ENCODE measurements at regions not wholly inside any gene's neighbourhood (a gene's known extent, or its start where the extent isn't known, plus 50 kb on each side); places are given as distances from the start of the nearest gene placed in this dataset.

DNA sequence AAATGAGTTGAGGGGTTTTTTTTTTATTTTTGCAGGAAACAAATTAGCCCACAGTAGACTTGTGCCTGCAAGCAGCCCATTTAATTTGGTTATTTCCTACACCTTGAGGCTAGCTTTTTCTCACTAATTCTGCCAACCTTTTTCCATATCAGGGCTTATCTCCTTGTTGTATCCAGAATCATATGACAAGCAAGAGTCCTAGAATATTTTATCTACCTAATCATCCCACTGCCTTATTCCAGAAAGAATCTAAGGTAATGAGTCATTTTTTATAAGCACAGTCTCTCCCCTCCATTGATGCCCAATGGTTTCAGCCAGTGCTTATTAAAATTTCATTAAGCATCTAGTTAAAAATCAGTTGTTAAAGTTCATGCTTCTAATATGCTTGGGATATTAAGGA lies 324.1 kb downstream of the BARHL2 start:
- no peaks in the 10 kb centered on the region for H3K36me3 ChIP-seq
- TF ChIP-seq, protein P1, sequence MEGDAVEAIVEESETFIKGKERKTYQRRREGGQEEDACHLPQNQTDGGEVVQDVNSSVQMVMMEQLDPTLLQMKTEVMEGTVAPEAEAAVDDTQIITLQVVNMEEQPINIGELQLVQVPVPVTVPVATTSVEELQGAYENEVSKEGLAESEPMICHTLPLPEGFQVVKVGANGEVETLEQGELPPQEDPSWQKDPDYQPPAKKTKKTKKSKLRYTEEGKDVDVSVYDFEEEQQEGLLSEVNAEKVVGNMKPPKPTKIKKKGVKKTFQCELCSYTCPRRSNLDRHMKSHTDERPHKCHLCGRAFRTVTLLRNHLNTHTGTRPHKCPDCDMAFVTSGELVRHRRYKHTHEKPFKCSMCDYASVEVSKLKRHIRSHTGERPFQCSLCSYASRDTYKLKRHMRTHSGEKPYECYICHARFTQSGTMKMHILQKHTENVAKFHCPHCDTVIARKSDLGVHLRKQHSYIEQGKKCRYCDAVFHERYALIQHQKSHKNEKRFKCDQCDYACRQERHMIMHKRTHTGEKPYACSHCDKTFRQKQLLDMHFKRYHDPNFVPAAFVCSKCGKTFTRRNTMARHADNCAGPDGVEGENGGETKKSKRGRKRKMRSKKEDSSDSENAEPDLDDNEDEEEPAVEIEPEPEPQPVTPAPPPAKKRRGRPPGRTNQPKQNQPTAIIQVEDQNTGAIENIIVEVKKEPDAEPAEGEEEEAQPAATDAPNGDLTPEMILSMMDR (IDR thresholded peaks at IDR 0.05), result no peak
- TF ChIP-seq POLR2AphosphoS5 (IDR thresholded peaks at IDR 0.05) (no peak), POLR2A (IDR thresholded peaks at IDR 0.05) (no peak)
- H3K4me3 ChIP-seq, result no peak overlapping the region
- no peaks in the 10 kb centered on the region for H3K4me1 ChIP-seq
- no peaks in the 10 kb centered on the region for H3K9me3 ChIP-seq
- intact Hi-C loops (cut with DNase I; ENCODE audit: low total_unique reads), result no loop called here
- no peak overlapping the region for H3K27ac ChIP-seq
- H3K27me3 ChIP-seq, result no peaks in the 10 kb centered on the region
- DNase-seq (ENCODE audit: low spot score in 2 of 2), result no peak

DNA sequence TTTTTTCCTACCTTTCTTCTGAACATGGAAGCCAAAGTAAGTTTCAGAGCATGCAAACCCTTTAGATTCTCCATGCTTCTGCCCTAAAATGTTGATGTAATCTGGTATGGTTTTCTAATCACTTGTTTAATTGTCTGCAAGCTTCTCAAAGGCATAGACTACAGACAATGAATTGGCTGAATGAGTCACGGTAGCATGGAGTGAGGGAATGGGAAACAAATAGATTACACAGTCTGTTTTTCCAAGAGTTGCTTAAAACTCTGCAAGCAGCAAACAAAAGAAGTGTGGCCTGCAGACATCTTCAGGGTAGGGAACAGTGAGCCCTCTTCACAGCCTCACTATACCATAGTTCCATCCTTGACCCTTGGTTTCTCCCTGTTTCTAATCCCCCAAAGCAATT lies 326.0 kb downstream of the BARHL2 start:
- intact Hi-C loops (cut with DNase I; ENCODE audit: low total_unique reads), result no loop called here
- Histone ChIP-seq H3K36me3 (no peaks in the 10 kb centered on the region), H3K27ac (no peak overlapping the region), H3K27me3 (no peaks in the 10 kb centered on the region), H3K9me3 (no peaks in the 10 kb centered on the region), H3K4me1 (no peaks in the 10 kb centered on the region), H3K4me3 (no peak overlapping the region)
- no peak for DNase-seq (ENCODE audit: low spot score in 2 of 2)
- TF ChIP-seq, protein P1 (IDR thresholded peaks at IDR 0.05), result no peak
- no peak for TF ChIP-seq POLR2A (IDR thresholded peaks at IDR 0.05)
- TF ChIP-seq POLR2AphosphoS5 (IDR thresholded peaks at IDR 0.05), result no peak

DNA sequence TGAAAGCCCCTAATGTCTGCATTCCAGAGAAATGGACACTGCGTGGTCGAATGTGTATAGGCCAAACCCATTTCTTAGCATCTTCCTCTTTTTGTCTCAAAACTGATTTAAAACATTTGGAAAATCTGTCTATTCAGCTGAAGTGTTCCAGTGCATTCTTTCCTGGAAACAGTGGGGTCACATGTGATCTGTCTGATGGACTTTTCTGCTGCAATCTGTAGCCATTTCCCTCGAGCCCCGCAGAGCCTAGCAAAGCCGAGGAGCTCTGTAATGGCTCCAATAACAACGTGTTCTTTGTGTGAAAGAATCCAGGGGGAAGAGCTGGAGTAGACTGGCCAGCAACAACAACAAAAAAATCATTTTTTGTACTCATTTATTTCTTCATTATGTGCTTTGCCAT lies 329.3 kb downstream of the BARHL2 start:
- no peak overlapping the region for H3K27ac ChIP-seq
- no peak for DNase-seq (ENCODE audit: low spot score in 2 of 2)

DNA sequence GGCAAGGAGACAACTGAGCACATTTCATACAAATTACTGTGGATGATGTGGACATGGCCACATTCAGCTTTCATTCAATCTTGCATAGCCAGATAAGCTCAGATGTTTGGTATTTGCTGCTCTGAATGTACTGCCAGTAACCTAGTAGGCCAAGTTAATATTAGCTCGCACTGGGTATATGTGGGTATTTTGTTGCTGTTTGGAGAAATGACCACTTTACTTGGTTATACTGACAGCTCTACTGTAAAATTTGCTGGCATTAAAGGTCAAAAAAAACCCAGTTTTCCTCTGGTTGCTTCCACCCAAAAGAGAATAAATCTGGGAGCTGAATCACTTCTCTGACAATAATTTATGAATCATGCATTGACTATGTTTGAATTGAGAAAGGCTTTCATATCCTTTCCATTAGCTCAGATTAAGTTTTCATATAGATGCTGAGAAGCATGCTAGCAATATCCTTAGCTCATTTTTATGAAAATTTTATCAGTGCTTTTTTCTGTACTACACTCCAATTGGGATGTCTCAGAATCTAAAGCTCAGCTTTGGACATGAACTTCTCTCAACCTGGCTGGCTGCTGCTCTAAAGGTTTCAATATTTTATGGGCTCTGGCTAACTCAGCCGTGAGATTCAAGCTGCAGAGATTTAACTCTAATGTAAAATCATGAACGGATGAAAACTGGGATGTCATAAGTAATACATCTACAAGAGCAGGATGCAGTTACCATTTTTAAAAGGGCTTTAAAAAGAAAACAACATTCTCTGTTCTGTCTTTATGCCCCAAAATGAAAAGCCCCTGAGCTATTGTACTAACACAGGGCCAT lies 330.0 kb downstream of the BARHL2 start:
- H3K27me3 ChIP-seq, result no peaks in the 10 kb centered on the region
- intact Hi-C loops (cut with DNase I; ENCODE audit: low total_unique reads), result no loop called here
- H3K4me3 ChIP-seq, result no peak overlapping the region
- TF ChIP-seq, protein P1 (IDR thresholded peaks at IDR 0.05), result no peak
- TF ChIP-seq POLR2A (IDR thresholded peaks at IDR 0.05) (no peak), POLR2AphosphoS5 (IDR thresholded peaks at IDR 0.05) (no peak)
- no peaks in the 10 kb centered on the region for H3K9me3 ChIP-seq
- no peaks in the 10 kb centered on the region for H3K4me1 ChIP-seq
- H3K36me3 ChIP-seq, result no peaks in the 10 kb centered on the region
- no peak for DNase-seq (ENCODE audit: low spot score in 2 of 2)
- no peak overlapping the region for H3K27ac ChIP-seq

More for the DNA sequence above, 329.3 kb downstream of the BARHL2 start:
- intact Hi-C loops (cut with DNase I; ENCODE audit: low total_unique reads), result no loop called here
- H3K9me3 ChIP-seq, result no peaks in the 10 kb centered on the region
- H3K4me3 ChIP-seq, result no peak overlapping the region
- H3K36me3 ChIP-seq, result no peaks in the 10 kb centered on the region
- H3K4me1 ChIP-seq, result no peaks in the 10 kb centered on the region
- H3K27me3 ChIP-seq, result no peaks in the 10 kb centered on the region
- TF ChIP-seq POLR2A (IDR thresholded peaks at IDR 0.05), result no peak
- TF ChIP-seq, protein P1 (IDR thresholded peaks at IDR 0.05), result no peak
- no peak for TF ChIP-seq POLR2AphosphoS5 (IDR thresholded peaks at IDR 0.05)

DNA sequence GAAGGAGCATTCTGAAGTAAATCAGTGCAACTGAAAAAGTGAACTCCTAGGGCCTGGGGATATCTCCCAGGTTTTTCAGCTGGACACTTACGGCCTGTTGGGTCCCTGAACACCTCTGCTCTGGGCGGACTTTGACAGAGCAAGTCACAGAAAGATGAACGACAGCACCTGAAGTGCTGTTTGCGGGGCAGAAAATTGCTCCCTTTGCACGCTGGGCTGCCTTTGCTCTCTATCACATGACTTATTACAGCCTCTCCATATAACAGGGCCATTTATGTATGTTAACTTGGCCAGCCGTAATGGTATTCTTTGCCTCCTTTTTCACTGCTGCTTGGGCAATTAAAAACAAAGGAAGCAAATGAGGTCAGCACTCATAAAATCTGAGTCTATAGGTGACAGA lies 332.9 kb downstream of the BARHL2 start:
- no peaks in the 10 kb centered on the region for H3K9me3 ChIP-seq
- H3K27me3 ChIP-seq, result no peaks in the 10 kb centered on the region
- H3K4me3 ChIP-seq, result no peak overlapping the region
- no peak overlapping the region for H3K27ac ChIP-seq
- TF ChIP-seq POLR2A (IDR thresholded peaks at IDR 0.05) (no peak), POLR2AphosphoS5 (IDR thresholded peaks at IDR 0.05) (no peak)
- TF ChIP-seq, protein P1 (IDR thresholded peaks at IDR 0.05), result no peak
- intact Hi-C loops (cut with DNase I; ENCODE audit: low total_unique reads), result no loop called here
- no peaks in the 10 kb centered on the region for H3K36me3 ChIP-seq
- no peak for DNase-seq (ENCODE audit: low spot score in 2 of 2)
- H3K4me1 ChIP-seq, result no peaks in the 10 kb centered on the region

Data from breast epithelium (tissue), 4 donors.